ENCODE measurements at regions not wholly inside any gene's neighbourhood (a gene's known extent, or its start where the extent isn't known, plus 50 kb on each side); places are given as distances from the start of the nearest gene placed in this dataset.

DNA sequence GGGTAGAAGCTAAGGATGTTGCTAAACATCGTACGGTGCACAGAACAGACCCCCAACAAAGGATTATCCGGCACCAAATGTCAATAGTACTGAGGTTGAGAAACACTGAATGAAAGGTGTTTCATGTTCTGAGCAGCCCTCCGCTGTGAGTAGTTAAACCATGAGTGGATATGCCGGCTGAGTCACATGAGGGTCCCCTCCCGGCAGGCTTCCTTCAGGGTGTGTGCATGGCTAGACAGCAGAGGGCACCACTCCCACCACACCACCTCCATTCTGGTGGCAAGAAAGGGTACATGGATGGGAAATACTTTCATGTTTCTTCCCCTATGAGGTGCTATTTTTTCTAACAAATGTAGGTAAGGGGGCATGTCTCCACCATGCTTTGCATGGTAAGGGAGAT is 128.3 kb upstream of the SEMA6D start:
- ATAC-seq (ENCODE audit: low FRiP score) = no peak
- no peaks in the 10 kb centered on the region for H3K9me3 ChIP-seq (ENCODE audit: control insufficient read depth, low read length)
- no peak overlapping the region for H3K27ac ChIP-seq (ENCODE audit: low read depth in 1 of 2, low read length in 2 of 2)
- no peaks in the 10 kb centered on the region for H3K27me3 ChIP-seq (ENCODE audit: control insufficient read depth in 1 of 2, insufficient read depth in 2 of 2, low read length in 1 of 2)
- H3K36me3 ChIP-seq (ENCODE audit: control insufficient read depth in 1 of 2, insufficient read depth in 2 of 2, low read length in 1 of 2) = no peaks in the 10 kb centered on the region
- WGBS, 2 donors = 93 to 95% methylated on average over 6 of the region's 6 CpGs
- no peak for DNase-seq
- H3K4me1 ChIP-seq (ENCODE audit: control insufficient read depth in 1 of 2, insufficient read depth in 2 of 2, low read length in 2 of 2) = no peaks in the 10 kb centered on the region
- intact Hi-C loops (cut with DNase I) = no loop called here
- H3K4me3 ChIP-seq (ENCODE audit: low read length in 2 of 2) = no peak overlapping the region

DNA sequence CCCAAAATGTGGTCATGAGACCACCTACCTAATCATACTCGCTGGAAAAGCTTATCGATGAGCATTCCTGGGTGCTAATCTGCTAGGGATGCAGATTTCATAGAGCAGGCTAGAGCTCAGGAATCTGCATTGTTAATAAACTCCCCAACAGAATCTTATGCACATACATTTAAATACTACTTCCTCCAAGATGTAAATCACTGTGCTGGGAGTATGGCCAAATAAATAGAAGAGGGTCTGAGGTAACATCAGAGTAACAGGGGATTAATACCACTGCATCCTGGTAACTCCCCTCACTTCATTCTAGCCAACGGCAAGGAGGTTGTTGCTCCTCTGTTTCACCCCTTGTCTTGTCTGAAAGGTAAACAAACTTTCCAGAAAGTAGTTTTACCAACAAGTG is 118.3 kb upstream of the SEMA6D start:
- ATAC-seq (ENCODE audit: low FRiP score) = no peak
- intact Hi-C loops (cut with DNase I) = no loop called here
- no peaks in the 10 kb centered on the region for H3K9me3 ChIP-seq (ENCODE audit: control insufficient read depth, low read length)
- 55 to 71% methylated on average over 3 of the region's 3 CpGs for WGBS, 2 donors
- H3K27ac ChIP-seq (ENCODE audit: low read depth in 1 of 2, low read length in 2 of 2) = no peak overlapping the region
- H3K4me3 ChIP-seq (ENCODE audit: low read length in 2 of 2) = no peak overlapping the region
- no peak for DNase-seq
- H3K27me3 ChIP-seq (ENCODE audit: control insufficient read depth in 1 of 2, insufficient read depth in 2 of 2, low read length in 1 of 2) = peaks cover 0 to 2% of the 10 kb centered on the region in 2 donors
- no peaks in the 10 kb centered on the region for H3K4me1 ChIP-seq (ENCODE audit: control insufficient read depth in 1 of 2, insufficient read depth in 2 of 2, low read length in 2 of 2)
- no peaks in the 10 kb centered on the region for H3K36me3 ChIP-seq (ENCODE audit: control insufficient read depth in 1 of 2, insufficient read depth in 2 of 2, low read length in 1 of 2)

DNA sequence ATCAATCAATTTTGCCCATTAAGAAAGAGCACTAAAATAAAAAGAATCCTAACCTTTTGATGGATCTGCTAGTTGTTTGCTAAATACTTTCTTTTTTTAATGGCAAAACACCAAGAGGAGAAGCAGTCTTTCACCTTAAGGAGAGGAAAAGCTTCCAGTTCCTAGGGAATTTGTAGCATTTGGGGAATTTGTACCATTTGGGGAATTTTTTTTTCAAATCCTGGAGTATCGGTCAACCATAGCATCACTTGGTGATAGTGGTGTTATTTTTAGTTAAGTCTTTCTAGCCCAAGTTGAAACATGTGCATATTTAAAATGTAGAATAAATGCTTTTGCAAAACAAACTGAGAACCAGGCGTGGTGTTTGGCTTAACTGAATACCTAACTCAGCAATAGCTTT is 117.5 kb upstream of the SEMA6D start:
- ATAC-seq (ENCODE audit: low FRiP score) = no peak
- Histone ChIP-seq H3K4me3 (ENCODE audit: low read length in 2 of 2) (no peak overlapping the region), H3K4me1 (ENCODE audit: control insufficient read depth in 1 of 2, insufficient read depth in 2 of 2, low read length in 2 of 2) (no peaks in the 10 kb centered on the region), H3K27ac (ENCODE audit: low read depth in 1 of 2, low read length in 2 of 2) (no peak overlapping the region), H3K9me3 (ENCODE audit: control insufficient read depth, low read length) (no peaks in the 10 kb centered on the region), H3K36me3 (ENCODE audit: control insufficient read depth in 1 of 2, insufficient read depth in 2 of 2, low read length in 1 of 2) (no peaks in the 10 kb centered on the region), H3K27me3 (ENCODE audit: control insufficient read depth in 1 of 2, insufficient read depth in 2 of 2, low read length in 1 of 2) (peaks cover 0 to under 1% of the 10 kb centered on the region in 2 donors)
- DNase-seq = no peak
- intact Hi-C loops (cut with DNase I) = no loop called here
- 83 to 84% methylated on average over 2 of the region's 2 CpGs for WGBS, 2 donors

DNA sequence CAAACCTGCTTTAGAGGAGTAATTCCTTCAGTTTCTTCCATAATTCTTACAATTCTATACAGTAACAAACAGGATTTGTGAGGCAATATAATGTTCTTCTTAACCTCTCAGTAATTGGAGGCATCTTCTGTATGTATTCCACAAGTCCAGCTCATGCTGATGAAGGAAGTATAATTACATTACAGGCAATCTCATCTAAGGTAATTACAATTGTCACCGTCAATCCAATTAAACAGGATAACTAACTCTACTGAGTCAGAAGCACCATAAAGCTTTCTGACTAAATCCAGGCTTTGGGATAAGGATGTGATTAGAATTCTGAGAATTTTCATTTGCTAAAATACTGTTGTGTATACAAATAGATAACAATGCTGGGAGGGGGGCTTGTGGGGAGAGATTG is 115.2 kb upstream of the SEMA6D start:
- intact Hi-C loops (cut with DNase I) = no loop called here
- ATAC-seq (ENCODE audit: low FRiP score) = no peak
- no peak overlapping the region for H3K4me3 ChIP-seq (ENCODE audit: low read length in 2 of 2)
- H3K27ac ChIP-seq (ENCODE audit: low read depth in 1 of 2, low read length in 2 of 2) = no peak overlapping the region
- no peaks in the 10 kb centered on the region for H3K36me3 ChIP-seq (ENCODE audit: control insufficient read depth in 1 of 2, insufficient read depth in 2 of 2, low read length in 1 of 2)
- WGBS, 2 donors = 42 to 94% methylated on average over 1 of the region's 1 CpG
- DNase-seq = no peak
- no peaks in the 10 kb centered on the region for H3K9me3 ChIP-seq (ENCODE audit: control insufficient read depth, low read length)
- no peaks in the 10 kb centered on the region for H3K27me3 ChIP-seq (ENCODE audit: control insufficient read depth in 1 of 2, insufficient read depth in 2 of 2, low read length in 1 of 2)
- no peaks in the 10 kb centered on the region for H3K4me1 ChIP-seq (ENCODE audit: control insufficient read depth in 1 of 2, insufficient read depth in 2 of 2, low read length in 2 of 2)

DNA sequence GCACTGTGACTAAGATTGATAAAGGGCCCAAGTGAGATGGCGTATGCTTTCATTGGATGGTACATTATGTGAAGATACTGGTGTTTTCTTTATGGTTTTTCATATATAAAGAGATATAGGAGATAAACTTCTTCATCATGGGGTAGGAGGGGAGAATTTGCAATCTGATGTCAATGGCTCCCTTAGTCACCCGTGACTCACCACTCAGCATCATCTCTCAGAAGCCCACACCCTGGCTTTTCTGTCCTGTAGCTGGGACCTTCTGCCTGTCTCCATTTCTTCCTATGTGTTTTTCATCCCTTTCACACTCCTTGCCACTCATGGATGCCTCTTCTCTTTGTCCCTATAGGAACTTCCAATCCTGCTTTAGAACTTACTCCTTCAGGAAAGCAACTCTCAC is 114.3 kb upstream of the SEMA6D start:
- no peak for DNase-seq
- WGBS, 2 donors = 96 to 97% methylated on average over 2 of the region's 2 CpGs
- intact Hi-C loops (cut with DNase I) = no loop called here

DNA sequence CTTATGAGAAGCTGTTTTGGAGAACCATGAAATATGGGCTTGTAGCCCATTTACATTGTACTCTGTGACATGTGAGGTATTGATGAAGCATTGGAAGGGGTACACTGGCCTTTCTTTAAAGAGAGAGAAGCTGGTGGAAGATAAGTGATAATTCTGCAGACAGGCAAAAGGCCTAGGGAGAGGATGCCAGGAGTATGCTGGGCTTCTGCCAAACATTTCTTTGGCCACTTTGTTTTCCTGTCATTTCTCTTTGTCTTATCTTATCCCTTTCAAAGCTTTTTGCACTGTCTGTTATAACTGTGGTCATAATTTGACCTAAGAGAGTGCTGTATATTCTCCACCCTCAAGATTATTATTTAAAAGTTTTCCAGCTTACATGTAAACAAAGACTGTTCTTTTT is 109.6 kb upstream of the SEMA6D start:
- Histone ChIP-seq H3K36me3 (ENCODE audit: control insufficient read depth in 1 of 2, insufficient read depth in 2 of 2, low read length in 1 of 2) (no peaks in the 10 kb centered on the region), H3K4me3 (ENCODE audit: low read length in 2 of 2) (no peak overlapping the region), H3K4me1 (ENCODE audit: control insufficient read depth in 1 of 2, insufficient read depth in 2 of 2, low read length in 2 of 2) (peaks cover 0 to 2% of the 10 kb centered on the region in 2 donors), H3K9me3 (ENCODE audit: control insufficient read depth, low read length) (no peaks in the 10 kb centered on the region), H3K27me3 (ENCODE audit: control insufficient read depth in 1 of 2, insufficient read depth in 2 of 2, low read length in 1 of 2) (no peaks in the 10 kb centered on the region), H3K27ac (ENCODE audit: low read depth in 1 of 2, low read length in 2 of 2) (no peak overlapping the region)
- no peak for ATAC-seq (ENCODE audit: low FRiP score)
- intact Hi-C loops (cut with DNase I) = no loop called here
- DNase-seq = no peak

More for the DNA sequence above, 114.3 kb upstream of the SEMA6D start:
- Histone ChIP-seq H3K4me3 (ENCODE audit: low read length in 2 of 2) (no peak overlapping the region), H3K4me1 (ENCODE audit: control insufficient read depth in 1 of 2, insufficient read depth in 2 of 2, low read length in 2 of 2) (peaks cover 0 to 2% of the 10 kb centered on the region in 2 donors), H3K9me3 (ENCODE audit: control insufficient read depth, low read length) (no peaks in the 10 kb centered on the region), H3K27me3 (ENCODE audit: control insufficient read depth in 1 of 2, insufficient read depth in 2 of 2, low read length in 1 of 2) (no peaks in the 10 kb centered on the region), H3K27ac (ENCODE audit: low read depth in 1 of 2, low read length in 2 of 2) (no peak overlapping the region), H3K36me3 (ENCODE audit: control insufficient read depth in 1 of 2, insufficient read depth in 2 of 2, low read length in 1 of 2) (no peaks in the 10 kb centered on the region)
- no peak for ATAC-seq (ENCODE audit: low FRiP score)

DNA sequence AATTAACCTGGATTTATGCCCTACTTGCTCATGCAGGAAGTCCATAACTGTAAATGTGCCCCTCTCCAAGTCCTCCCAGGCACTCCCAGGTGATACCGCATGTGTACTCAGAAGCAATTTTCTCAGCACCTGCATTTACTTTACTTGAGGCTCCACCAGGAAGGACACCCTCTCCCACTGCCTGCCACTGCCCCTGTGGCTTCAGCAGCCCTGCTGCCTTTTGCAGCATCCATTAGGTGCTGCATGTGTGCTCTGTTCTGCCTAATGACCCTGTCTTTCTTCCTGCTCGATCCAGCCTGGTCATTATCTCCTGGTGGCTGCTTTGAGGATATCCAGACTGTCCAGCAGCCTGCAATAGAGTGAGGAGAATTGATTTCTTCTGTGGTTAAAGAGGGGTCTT is 107.6 kb upstream of the SEMA6D start:
- H3K27ac ChIP-seq (ENCODE audit: low read depth in 1 of 2, low read length in 2 of 2) = no peak overlapping the region
- WGBS, 2 donors = 88% methylated on average over 2 of the region's 2 CpGs
- peaks cover 0 to 2% of the 10 kb centered on the region in 2 donors for H3K4me1 ChIP-seq (ENCODE audit: control insufficient read depth in 1 of 2, insufficient read depth in 2 of 2, low read length in 2 of 2)
- intact Hi-C loops (cut with DNase I) = no loop called here
- H3K36me3 ChIP-seq (ENCODE audit: control insufficient read depth in 1 of 2, insufficient read depth in 2 of 2, low read length in 1 of 2) = no peaks in the 10 kb centered on the region
- H3K9me3 ChIP-seq (ENCODE audit: control insufficient read depth, low read length) = no peaks in the 10 kb centered on the region
- H3K4me3 ChIP-seq (ENCODE audit: low read length in 2 of 2) = no peak overlapping the region
- DNase-seq (no peak), ATAC-seq (ENCODE audit: low FRiP score) (no peak)
- no peaks in the 10 kb centered on the region for H3K27me3 ChIP-seq (ENCODE audit: control insufficient read depth in 1 of 2, insufficient read depth in 2 of 2, low read length in 1 of 2)

DNA sequence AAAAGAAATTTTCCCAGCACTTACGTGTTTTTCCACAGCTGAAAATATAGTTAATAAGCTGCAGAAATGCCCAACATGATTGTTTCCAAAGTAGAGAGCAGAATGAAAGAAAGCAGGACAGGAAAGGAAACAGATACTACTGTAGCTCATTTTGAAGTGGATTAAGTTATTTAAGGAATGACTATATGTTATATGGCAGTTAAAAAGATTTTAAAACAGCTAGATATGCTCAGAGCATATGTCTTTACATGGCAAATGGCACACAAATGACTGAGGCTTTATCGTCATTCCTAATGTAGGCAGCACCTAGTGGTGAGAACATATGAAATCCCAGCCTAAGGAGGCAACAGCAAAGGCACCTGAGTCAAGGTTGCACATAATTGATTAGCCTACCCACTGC is 106.6 kb upstream of the SEMA6D start:
- H3K4me3 ChIP-seq (ENCODE audit: low read length in 2 of 2) = no peak overlapping the region
- H3K36me3 ChIP-seq (ENCODE audit: control insufficient read depth in 1 of 2, insufficient read depth in 2 of 2, low read length in 1 of 2) = no peaks in the 10 kb centered on the region
- no peaks in the 10 kb centered on the region for H3K9me3 ChIP-seq (ENCODE audit: control insufficient read depth, low read length)
- 90 to 94% methylated on average over 2 of the region's 2 CpGs for WGBS, 2 donors
- intact Hi-C loops (cut with DNase I) = no loop called here
- no peak overlapping the region for H3K27ac ChIP-seq (ENCODE audit: low read depth in 1 of 2, low read length in 2 of 2)
- DNase-seq = no peak
- ATAC-seq (ENCODE audit: low FRiP score) = no peak
- no peaks in the 10 kb centered on the region for H3K27me3 ChIP-seq (ENCODE audit: control insufficient read depth in 1 of 2, insufficient read depth in 2 of 2, low read length in 1 of 2)
- peaks cover 0 to 2% of the 10 kb centered on the region in 2 donors for H3K4me1 ChIP-seq (ENCODE audit: control insufficient read depth in 1 of 2, insufficient read depth in 2 of 2, low read length in 2 of 2)

DNA sequence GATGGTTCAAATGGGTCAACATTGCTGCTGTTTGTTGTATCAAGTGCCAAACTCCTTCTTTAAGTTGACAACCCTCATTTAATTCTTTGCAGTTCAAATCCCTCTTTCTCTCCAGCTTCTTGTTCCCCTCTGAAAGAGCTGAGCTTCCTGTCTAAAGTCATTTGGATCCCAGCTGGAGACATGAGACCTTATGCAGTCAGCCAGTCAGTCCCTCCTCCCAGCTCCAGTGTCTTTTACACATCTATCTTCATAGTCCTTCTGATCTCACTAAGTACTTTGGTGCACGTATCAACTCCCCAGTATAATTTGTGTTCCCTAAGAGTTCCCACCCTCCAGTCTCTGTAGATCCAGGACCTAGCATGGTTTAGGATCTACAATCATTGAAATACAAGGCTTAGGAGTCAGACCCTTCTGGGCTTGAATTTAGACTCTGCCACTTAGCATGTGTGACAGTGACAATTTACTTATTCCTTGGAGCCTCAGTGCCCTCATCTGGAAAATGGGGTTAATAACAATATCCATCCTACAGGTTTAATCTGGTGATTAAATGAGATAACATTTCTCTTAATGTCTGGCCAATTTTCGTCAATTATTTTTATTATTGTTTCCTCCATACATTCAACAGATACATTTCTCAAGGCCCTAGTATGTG is 102.8 kb upstream of the SEMA6D start:
- intact Hi-C loops (cut with DNase I) = no loop called here
- 89 to 94% methylated on average over 2 of the region's 2 CpGs for WGBS, 2 donors
- Histone ChIP-seq H3K4me1 (ENCODE audit: control insufficient read depth in 1 of 2, insufficient read depth in 2 of 2, low read length in 2 of 2) (no peaks in the 10 kb centered on the region), H3K27ac (ENCODE audit: low read depth in 1 of 2, low read length in 2 of 2) (no peak overlapping the region), H3K36me3 (ENCODE audit: control insufficient read depth in 1 of 2, insufficient read depth in 2 of 2, low read length in 1 of 2) (no peaks in the 10 kb centered on the region), H3K27me3 (ENCODE audit: control insufficient read depth in 1 of 2, insufficient read depth in 2 of 2, low read length in 1 of 2) (no peaks in the 10 kb centered on the region), H3K4me3 (ENCODE audit: low read length in 2 of 2) (no peak overlapping the region), H3K9me3 (ENCODE audit: control insufficient read depth, low read length) (no peaks in the 10 kb centered on the region)
- no peak for ATAC-seq (ENCODE audit: low FRiP score)
- no peak for DNase-seq

All from aorta (tissue), 5 donors.